Right lung (tissue), 2 donors: ENCODE measurements at regions not wholly inside any gene's neighbourhood (a gene's known extent, or its start where the extent isn't known, plus 50 kb on each side); places are given as distances from the start of the nearest gene placed in this dataset.
A peak's percentile ranks its signal among the peaks of the same experiment; 100 is the strongest.

Source experiments
- DNase-seq, 2 donors: peaks; one replicate each; pipeline ENCODE4 v3.0.0-alpha.2; 2013

GRCh38 chr12:28824193-28824846, 324.8 kb upstream of the FAR2 start:
- no peak for DNase-seq

DNA sequence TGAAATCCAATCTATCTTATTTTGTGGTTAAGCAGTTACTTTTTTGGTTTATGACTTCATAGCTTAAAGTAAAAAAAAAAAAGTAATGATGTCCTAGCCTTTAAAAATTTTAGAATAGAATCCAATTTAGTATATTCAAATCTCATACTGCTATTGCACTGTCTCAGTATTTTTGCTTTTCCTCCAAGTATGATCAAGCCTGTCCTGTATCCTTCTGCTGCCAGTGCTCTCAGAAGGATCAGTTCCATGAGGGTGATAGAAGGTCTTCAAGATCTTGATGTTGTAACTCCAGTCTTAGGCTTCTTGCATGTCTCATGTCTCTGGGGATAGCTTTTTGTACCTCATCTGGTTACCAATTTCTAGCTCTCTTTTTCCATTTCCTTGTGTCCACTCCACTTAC, 324.2 kb upstream of the FAR2 start:
- no peak for DNase-seq

GRCh38 chr12:28826766-28827165, 322.3 kb upstream of the FAR2 start:
- peak; percentile 21 to 25 for DNase-seq

DNA sequence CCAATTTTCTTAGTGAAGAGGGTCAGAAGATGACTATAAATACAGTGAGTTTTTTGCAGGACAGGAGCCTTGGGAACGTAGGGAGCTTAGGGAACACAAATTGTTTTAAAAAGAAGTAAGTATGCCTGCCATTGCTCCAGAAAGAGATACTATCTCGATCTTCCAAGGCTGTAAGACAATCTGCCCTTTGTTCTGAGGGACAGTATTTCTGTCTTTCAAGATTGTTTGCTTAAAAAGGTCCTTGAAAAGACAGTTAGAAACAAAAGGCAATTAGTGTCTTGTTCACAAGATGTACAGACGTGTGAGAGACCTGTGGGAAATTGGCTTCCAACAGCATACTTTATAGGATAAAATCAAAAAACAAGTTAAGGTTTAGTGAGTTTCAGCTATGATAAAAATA, 321.2 kb upstream of the FAR2 start:
- no peak for DNase-seq

- DNase-seq = no peak
These were observed 320.8 kb upstream of the FAR2 start for GRCh38 chr12:28828318-28828717.

- DNase-seq = no peak
These were observed 318.6 kb upstream of the FAR2 start for GRCh38 chr12:28830491-28830890.

- no peak for DNase-seq
These were observed 304.4 kb upstream of the FAR2 start for GRCh38 chr12:28844718-28845117.

DNA sequence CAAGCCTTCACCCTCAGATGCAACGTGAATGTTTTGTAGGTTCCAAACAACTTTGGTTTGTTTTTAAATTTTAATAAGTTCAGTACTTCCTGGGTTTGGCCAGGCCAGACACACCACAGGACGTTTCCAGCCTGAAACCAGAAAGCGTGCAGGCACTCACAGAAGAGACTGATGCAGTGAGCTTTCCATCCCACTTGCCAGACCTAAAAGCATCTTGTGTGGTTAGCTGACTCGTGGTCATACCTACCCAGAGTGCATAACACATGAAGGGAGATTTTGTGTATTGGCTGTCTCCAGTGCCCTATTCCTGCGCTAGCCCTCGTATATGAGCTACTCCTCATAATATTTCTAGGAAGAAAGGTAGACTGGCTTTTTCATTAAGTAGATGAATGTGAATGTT, 297.3 kb upstream of the FAR2 start:
- DNase-seq = no peak

DNA sequence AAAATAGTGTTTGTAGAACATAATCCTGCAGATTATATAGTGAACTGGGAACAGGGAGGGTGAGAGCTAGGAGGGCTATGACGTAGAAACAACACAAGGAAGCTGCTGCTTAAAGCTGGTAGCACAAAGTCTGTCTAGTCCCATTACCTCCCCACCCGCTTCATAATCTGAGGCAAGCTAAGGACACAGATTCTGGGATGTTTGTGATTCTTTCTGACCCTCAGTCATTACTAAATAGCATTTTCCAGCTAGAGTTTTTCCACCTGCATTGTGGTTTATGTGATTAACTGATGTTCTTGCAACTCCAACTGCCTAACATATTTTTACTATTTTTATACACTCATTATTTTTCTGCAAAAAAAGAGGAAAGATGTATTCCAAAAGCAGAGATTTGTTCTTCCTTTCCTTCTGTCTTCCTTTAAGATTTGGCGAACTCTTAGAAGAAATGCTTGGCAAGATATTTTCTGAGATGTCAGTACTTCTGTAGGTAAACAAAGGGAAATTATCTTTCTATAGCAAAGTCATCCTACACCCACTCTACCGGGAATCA, 293.2 kb upstream of the FAR2 start:
- DNase-seq = no peak

DNA sequence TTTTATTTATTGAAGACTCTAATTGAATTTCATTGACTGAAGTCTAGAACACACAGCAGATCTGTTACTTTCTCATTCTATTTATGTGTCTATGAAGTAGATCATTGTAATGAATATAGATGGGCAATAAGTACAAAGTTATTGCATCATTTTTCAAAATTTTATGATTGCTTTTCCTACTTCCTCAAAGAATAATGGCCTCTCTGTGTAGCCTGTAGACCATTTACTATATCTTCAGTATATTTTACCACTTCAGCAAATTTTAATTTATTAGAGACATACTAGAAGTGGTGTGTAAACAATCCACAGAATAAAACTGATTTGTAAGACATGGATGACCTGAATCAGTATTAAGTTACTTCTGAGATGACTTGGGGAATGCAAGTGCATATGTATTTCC, 291.7 kb upstream of the FAR2 start:
- no peak for DNase-seq

DNA sequence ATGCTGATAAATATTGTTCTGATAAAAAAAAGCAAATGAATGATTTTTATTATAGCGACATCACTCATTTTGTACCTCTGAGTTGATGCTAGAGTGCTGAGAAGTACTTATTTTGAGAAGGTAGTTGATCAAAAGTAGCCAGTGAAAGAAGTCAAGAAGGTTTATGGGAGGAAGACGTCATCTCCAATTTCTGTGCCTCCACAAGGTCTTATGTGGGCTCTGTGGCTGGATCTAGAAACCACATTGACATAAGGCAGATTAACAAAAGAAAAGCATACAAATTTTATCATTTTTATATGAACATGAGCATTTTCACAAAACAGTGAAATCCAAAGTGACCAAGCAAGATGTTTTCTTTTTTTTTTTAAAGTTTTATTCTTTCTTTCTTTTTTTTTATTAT, 289.5 kb upstream of the FAR2 start:
- DNase-seq = no peak

DNA sequence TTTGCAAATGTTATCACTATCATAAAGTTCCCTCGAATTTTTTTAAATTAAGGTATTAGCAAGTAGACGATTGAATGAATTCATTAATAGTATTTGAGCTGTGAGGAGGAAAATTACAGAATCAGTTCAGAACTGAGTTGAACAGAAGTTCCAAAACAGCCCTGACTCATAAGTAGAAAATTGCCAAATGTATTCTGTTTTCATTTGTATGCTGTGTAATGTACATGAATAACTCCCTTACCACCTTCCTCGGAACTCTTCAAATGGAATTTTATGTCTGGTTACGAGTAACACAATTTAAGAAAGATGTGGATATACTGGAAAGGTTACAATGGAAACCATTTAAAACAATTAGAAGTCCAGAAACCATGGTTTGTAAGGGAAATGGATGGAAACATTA, 283.3 kb upstream of the FAR2 start:
- DNase-seq = no peak

DNA sequence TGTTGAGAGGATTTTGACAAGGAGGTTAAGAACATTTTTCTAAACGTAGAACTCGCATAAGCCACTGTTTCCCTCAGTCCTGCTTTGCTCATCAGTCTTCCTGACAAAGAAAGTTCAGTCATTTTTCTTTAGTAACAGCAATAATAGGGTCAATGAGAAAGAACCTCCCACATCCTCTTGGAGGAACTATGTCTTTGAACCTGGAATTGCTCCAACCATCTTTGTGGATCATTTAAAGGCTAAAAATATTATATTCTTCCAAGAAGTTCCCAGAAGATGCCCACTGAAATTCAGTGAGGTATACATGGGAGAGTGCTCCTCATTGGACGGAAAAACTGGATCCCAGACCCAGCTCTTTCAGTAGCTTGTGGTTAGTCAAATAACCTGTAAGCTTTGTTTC, 282.8 kb upstream of the FAR2 start:
- no peak for DNase-seq

DNA sequence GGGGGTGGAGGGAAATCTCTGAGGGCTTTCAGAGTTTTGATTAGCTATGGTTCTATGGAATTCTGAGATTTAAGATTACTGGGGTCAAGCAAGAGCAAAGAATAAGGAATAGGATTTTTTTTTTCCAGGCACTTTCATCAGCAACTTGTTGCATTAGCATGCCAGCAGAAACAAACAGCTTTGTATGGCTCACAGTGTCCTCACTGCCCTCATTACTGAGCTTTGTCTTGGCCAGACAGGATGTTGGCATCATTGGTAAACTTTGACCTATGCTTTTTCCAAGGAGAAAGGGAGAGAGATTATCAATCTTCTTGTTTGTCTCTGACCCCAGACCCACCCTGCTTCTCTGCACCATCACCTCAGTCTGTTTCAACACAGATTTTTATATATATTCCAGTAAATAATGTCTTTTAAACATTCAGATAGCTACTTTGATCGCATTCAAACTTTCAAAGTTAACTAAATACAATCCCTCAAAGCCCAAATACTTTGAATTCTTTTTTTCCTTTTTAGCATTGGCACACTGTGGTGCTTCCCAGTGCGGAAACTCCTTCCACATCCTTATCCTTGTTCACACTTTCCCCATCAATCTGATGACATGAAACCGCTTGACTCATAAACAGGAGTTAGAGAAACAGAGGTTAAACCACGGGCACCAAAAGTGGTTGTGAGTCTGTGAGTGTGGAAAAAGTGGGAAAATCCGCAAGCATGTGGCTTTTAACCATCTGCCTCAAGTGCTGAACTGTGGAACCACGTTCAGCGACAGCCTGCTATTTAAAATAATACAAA, 282.2 kb upstream of the FAR2 start:
- no peak for DNase-seq

DNA sequence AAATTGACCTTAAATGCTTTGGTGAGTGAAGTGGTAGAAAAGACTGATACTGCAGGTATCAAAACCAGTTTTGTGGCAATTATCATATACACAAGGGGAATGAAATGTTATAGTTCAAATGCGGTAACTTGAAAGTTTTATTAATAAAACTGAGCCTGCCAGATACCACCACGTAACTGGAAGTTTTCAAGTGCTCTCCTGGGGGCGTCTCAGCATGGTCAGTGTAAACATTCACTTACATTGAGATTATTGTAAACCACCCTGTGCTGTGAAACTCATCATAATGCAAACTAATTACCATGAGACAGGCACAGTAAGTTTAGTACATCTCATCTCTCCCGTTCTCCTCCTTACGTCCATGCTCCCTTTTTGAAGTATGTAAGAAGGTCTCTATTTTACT, 280.7 kb upstream of the FAR2 start:
- DNase-seq = no peak

- DNase-seq = no peak
These were observed 279.9 kb upstream of the FAR2 start for GRCh38 chr12:28869197-28869596.

DNA sequence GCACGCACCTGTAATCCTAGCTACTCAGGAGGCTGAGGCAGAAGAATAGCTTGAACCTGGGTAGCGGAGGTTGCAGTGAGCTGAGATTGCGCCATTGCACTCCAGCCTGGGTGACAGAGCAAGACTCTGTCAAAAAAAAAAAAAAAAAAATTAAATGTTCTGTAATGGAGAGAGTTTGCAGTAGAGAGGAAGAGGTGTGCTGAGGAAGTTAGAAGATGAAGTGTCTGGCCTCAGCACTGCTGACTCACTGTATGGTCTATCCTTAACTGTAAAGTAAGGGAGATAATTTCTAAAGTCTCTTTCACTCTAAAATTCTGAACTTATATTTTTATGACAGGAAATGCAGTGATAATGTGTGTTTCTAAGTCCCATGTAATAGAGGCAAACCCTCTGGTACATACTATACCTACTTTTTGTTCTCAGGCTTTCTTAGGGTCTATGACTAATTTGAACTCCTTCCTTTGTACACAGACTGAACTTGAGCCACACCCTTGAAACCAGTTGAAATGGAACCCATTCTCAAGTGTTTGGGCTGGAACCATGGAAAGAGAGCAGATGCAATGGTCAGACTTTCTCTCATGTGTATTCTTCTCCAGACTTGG, 278.1 kb upstream of the FAR2 start:
- DNase-seq = no peak

GRCh38 chr12:28872654-28873268, 276.3 kb upstream of the FAR2 start:
- DNase-seq = peak; percentile 10 to 21

GRCh38 chr12:28874758-28875157, 274.3 kb upstream of the FAR2 start:
- DNase-seq = no peak

DNA sequence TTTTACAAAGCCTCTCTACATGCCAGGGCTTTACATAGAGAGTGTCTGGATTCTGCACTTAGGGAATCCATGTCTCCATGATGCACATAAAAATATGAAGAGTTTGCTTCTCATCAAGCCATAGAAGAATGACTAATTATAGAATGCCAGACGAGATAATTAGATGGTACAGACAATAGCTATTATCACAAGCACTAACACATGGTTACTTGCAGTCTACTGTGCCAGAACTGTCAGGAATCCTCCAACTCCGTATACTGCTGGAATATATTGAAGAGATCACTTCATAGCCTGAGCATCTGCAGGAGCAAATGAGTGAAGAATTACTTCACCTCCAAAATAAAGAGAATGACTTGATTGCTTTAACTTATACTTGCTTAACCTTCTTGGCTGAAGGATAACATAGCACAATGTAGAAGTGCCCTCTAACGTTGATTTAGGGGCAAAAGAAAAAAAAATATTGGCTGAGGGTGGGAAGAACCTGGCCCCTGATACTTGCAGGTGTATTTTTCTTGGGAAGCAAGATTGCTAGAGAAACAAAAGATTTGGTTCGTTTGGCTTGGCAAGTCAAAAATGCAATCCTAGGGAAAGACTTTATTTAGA, 272.8 kb upstream of the FAR2 start:
- DNase-seq = no peak

DNA sequence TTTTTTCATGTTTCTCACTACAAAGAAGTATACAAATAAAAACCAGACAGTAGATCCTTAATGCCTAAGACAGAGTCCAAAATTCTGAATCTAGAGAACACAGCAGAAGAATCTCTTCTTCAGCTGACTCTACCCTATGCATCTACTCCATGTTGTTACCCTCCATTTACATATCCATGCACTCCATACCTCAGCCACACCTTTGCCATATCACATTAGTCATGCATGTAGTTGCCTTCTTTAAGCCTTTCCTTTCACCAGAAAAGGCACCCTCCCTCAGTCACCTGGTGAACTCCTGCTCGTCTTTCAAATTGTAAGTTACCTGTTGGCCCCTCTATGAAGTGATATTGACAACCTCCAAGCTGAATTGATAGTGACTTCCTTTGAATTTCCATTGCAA, 271.2 kb upstream of the FAR2 start:
- DNase-seq = no peak

DNA sequence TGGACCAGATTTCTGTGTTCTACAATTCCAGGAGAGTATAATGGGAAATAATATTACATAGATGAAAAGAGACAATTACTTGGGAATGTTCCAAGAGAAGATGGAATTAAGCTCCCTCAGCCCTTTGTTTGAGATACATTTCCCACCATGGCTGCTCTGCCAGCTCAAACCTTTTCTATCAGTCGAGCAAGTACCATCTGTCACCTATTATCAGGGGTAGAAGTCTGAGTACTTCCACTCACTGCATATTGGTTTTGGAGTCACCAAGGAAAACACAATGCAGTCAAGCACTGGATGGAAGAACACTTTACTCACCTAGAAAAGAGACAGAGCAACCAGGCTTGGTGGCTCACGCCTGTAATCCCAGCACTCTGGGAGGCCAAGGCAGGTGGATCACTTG, 270.4 kb upstream of the FAR2 start:
- DNase-seq = no peak
